Panc1 (cell line): ENCODE measurements at regions not wholly inside any gene's neighbourhood (a gene's known extent, or its start where the extent isn't known, plus 50 kb on each side); places are given as distances from the start of the nearest gene placed in this dataset.

Experiments used
- ATAC-seq: fragments of 200-7000 bp; cut with Tn5 transposase; 2 replicates; pipeline ENCODE4 v1.9.1; 2020; ENCODE audit warnings: mild to moderate bottlenecking, moderate library complexity
- BruUV-seq: library from RNA; stranded (reverse); fragments of 400-500 nt; replicated peaks from 2 replicates; lab custom pipeline; 2021; lab: Mats Ljungman, UMichigan
- CTCF ChIA-PET: fragments of 300-600 bp; sonication (Branson Sonifier 250); formaldehyde crosslinking; loops from one replicate; lab custom pipeline; 2022; ENCODE audit warnings: antibody characterized with exemption; lab: Charles Lee
- POLR2A ChIA-PET: fragments of 300-600 bp; sonication (Branson Sonifier 250); formaldehyde crosslinking; loops from one replicate; lab custom pipeline; 2022; ENCODE audit warnings: antibody characterized with exemption; lab: Charles Lee
- DNase-seq: peaks from one replicate; pipeline ENCODE4 v3.0.0-alpha.2; 2010; ENCODE audit warnings: low read depth, low spot score
- H3K27ac ChIP-seq: 2 replicates; pipeline ENCODE4 v1.5.1; 2011; ENCODE audit warnings: mild to moderate bottlenecking, low read length, inconsistent platforms
- H3K27me3 ChIP-seq: fragments of 200-500 bp; sonication (Bioruptor generic); 2 replicates; pipeline ENCODE4 v1.6.0; 2014; ENCODE audit warnings: low read length, inconsistent platforms; ENCODE audit not compliant: control insufficient read depth, insufficient read depth
- H3K36me3 ChIP-seq: fragments of 200-500 bp; sonication (Bioruptor generic); 2 replicates; pipeline ENCODE4 v1.5.1; 2014; ENCODE audit warnings: inconsistent platforms, mild to moderate bottlenecking, low read length, moderate library complexity; ENCODE audit not compliant: control insufficient read depth, insufficient read depth
- H3K4me1 ChIP-seq: 2 replicates; pipeline ENCODE4 v1.5.1; 2011; ENCODE audit warnings: inconsistent platforms, mild to moderate bottlenecking, low read length, moderate library complexity; ENCODE audit not compliant: control insufficient read depth, insufficient read depth
- H3K4me3 ChIP-seq, 2 experiments: 2 replicates each; pipeline ENCODE4 v1.5.1; 2011 to 2012; ENCODE audit warnings: low read depth in 2 of 2, low read length in 2 of 2, mild to moderate bottlenecking in 2 of 2, inconsistent platforms in 1 of 2, moderate library complexity in 1 of 2
- H3K9me3 ChIP-seq: fragments of 200-500 bp; sonication (Bioruptor generic); 2 replicates; pipeline ENCODE4 v1.5.1; 2014; ENCODE audit warnings: low read depth, mild to moderate bottlenecking, inconsistent platforms, low read length, moderate library complexity; ENCODE audit not compliant: control insufficient read depth, insufficient read depth
- POLR2AphosphoS5 ChIP-seq: IDR thresholded peaks from 2 replicates; pipeline ENCODE4 v1.6.1; 2012; ENCODE audit warnings: mild to moderate bottlenecking, low read depth, low read length, moderate library complexity
- REST ChIP-seq, 2 experiments: IDR thresholded peaks; 2 replicates each; pipeline ENCODE4 v1.6.1; 2011 to 2012; ENCODE audit warnings: low read depth in 2 of 2, control low read depth in 1 of 2, low read length in 1 of 2, mild to moderate bottlenecking in 1 of 2, moderate library complexity in 1 of 2; ENCODE audit not compliant: insufficient read depth in 1 of 2
- SIN3A ChIP-seq: IDR thresholded peaks from 2 replicates; pipeline ENCODE4 v1.6.1; 2012; ENCODE audit warnings: low read depth, mild to moderate bottlenecking, low read length, moderate library complexity, borderline replicate concordance; ENCODE audit not compliant: insufficient read depth
- TCF7L2 ChIP-seq: IDR thresholded peaks from 2 replicates; pipeline ENCODE4 v1.6.1; 2011; ENCODE audit warnings: mild to moderate bottlenecking, low read depth, low read length, inconsistent platforms
- in situ Hi-C: cut with HindIII; loops from 2 replicates; pipeline ENCODE4 v1.10.0; 2016; ENCODE audit warnings: low sequenced_read_pairs, low pct_unique_long_range_greater_than_20kb
- intact Hi-C: fragments of 100-400 bp; cut with micrococcal nuclease; formaldehyde crosslinking; loops from one replicate; pipeline ENCODE4 v1.10.0; 2022; ENCODE audit not compliant: unreplicated experiment
- TF ChIP-seq, protein P1 (sequence below): fragments of 450-650 bp; IDR thresholded peaks from 2 replicates; pipeline ENCODE4 v1.5.1; 2017; ENCODE audit warnings: mild to moderate bottlenecking

- in situ Hi-C loops (no loop called here), intact Hi-C loops (no loop called here)
- Histone ChIP-seq H3K4me1 (no peaks in the 10 kb centered on the region), H3K36me3 (no peaks in the 10 kb centered on the region), H3K27ac (no peak overlapping the region), H3K9me3 (no peaks in the 10 kb centered on the region), H3K4me3 (no peak overlapping the region), H3K27me3 (no peaks in the 10 kb centered on the region; the same call in 1 of the 2 replicates)
- ChIA-PET CTCF (no interaction called here), POLR2A (interaction anchor here (0.7 kb wide), 1 partner anchor 12 kb away, joined by 6 read pairs; no protein-coding TSS in a partner anchor)
- DNase-seq (no peak), ATAC-seq (no peak)
- TF ChIP-seq, protein P1, sequence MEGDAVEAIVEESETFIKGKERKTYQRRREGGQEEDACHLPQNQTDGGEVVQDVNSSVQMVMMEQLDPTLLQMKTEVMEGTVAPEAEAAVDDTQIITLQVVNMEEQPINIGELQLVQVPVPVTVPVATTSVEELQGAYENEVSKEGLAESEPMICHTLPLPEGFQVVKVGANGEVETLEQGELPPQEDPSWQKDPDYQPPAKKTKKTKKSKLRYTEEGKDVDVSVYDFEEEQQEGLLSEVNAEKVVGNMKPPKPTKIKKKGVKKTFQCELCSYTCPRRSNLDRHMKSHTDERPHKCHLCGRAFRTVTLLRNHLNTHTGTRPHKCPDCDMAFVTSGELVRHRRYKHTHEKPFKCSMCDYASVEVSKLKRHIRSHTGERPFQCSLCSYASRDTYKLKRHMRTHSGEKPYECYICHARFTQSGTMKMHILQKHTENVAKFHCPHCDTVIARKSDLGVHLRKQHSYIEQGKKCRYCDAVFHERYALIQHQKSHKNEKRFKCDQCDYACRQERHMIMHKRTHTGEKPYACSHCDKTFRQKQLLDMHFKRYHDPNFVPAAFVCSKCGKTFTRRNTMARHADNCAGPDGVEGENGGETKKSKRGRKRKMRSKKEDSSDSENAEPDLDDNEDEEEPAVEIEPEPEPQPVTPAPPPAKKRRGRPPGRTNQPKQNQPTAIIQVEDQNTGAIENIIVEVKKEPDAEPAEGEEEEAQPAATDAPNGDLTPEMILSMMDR = no peak
- TF ChIP-seq SIN3A = no peak
- no peak for TF ChIP-seq REST (IDR thresholded peaks at IDR 0.05; ENCODE audit: insufficient read depth in 1 of 2, low read depth in 2 of 2, low read length in 1 of 2)
- TF ChIP-seq POLR2AphosphoS5 = no peak
- no peak for TF ChIP-seq TCF7L2
- no TSS peak for BruUV-seq
Observed at GRCh38 chr3:106121491-106122289, 252.9 kb upstream of the CBLB start.

DNA sequence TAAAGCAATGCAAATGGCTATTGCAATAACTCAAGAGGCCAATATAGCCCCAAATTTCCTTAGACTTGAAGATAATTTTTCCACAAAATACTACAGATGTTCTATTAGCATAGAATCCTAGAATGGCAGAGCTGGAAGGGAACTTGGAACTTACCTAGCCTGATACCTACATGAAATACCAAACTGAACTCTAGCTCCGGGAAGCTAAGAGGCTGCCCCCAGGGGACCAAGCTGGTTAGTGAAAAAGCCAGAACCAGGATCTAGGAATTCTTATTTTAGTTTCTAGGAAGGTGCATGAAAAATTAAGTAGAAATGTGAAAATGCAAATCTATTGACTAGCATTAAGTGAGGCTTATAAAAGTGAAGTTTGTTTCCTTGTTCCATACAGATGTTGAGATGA is 256.0 kb upstream of the CBLB start:
- Histone ChIP-seq H3K4me3 (no peak overlapping the region), H3K4me1 (no peaks in the 10 kb centered on the region), H3K36me3 (no peaks in the 10 kb centered on the region), H3K9me3 (no peaks in the 10 kb centered on the region), H3K27ac (no peak overlapping the region), H3K27me3 (no peaks in the 10 kb centered on the region; the same call in 1 of the 2 replicates)
- CTCF ChIA-PET = no interaction called here
- in situ Hi-C loops (no loop called here), intact Hi-C loops (no loop called here)
- no peak for DNase-seq
- POLR2A ChIA-PET = no interaction called here
- no peak for TF ChIP-seq REST (IDR thresholded peaks at IDR 0.05; ENCODE audit: insufficient read depth in 1 of 2, low read depth in 2 of 2, low read length in 1 of 2)
- no peak for TF ChIP-seq SIN3A
- no peak for TF ChIP-seq TCF7L2
- TF ChIP-seq, protein P1 = no peak
- no peak for TF ChIP-seq POLR2AphosphoS5
- no TSS peak for BruUV-seq
- ATAC-seq = no peak
